ENCODE measurements at regions not wholly inside any gene's neighbourhood (a gene's known extent, or its start where the extent isn't known, plus 50 kb on each side); places are given as distances from the start of the nearest gene placed in this dataset.

- Histone ChIP-seq H3K36me3 (no peaks in the 10 kb centered on the region), H3K9me3 (peaks cover 0 to 4% (median 0%) of the 10 kb centered on the region in 4 donors), H3K27ac (no peak overlapping the region), H3K4me3 (no peak overlapping the region), H3K4me1 (peaks cover 0 to 10% (median 0%) of the 10 kb centered on the region in 4 donors), H3K27me3 (no peaks in the 10 kb centered on the region)
- no peak for TF ChIP-seq CTCF (IDR thresholded peaks at IDR 0.05)
- no peak for TF ChIP-seq POLR2A (IDR thresholded peaks at IDR 0.05)
- peak in 1 of 3 donors; percentile 24 for DNase-seq
These were observed 80.8 kb upstream of the ANO1 start for GRCh38 chr11:69997352-69997751.

GRCh38 chr11:69999721-70000120 is 78.4 kb upstream of the ANO1 start:
- no peak for DNase-seq
- Histone ChIP-seq H3K36me3 (no peaks in the 10 kb centered on the region), H3K27me3 (no peaks in the 10 kb centered on the region), H3K27ac (no peak overlapping the region), H3K4me1 (no peaks in the 10 kb centered on the region), H3K9me3 (peaks cover 0 to 4% (median 0%) of the 10 kb centered on the region in 4 donors), H3K4me3 (no peak overlapping the region)
- no peak for TF ChIP-seq POLR2A (IDR thresholded peaks at IDR 0.05)

GRCh38 chr11:70000228-70000627 is 77.9 kb upstream of the ANO1 start:
- Histone ChIP-seq H3K4me1 (no peaks in the 10 kb centered on the region), H3K36me3 (no peaks in the 10 kb centered on the region), H3K27me3 (no peaks in the 10 kb centered on the region), H3K9me3 (no peaks in the 10 kb centered on the region), H3K27ac (no peak overlapping the region), H3K4me3 (no peak overlapping the region)
- no peak for TF ChIP-seq CTCF (IDR thresholded peaks at IDR 0.05)
- TF ChIP-seq POLR2A (IDR thresholded peaks at IDR 0.05), result no peak
- no peak for DNase-seq

GRCh38 chr11:70001246-70001645 is 76.9 kb upstream of the ANO1 start:
- Histone ChIP-seq H3K4me3 (no peak overlapping the region), H3K27ac (no peak overlapping the region), H3K4me1 (no peaks in the 10 kb centered on the region), H3K36me3 (no peaks in the 10 kb centered on the region), H3K9me3 (no peaks in the 10 kb centered on the region), H3K27me3 (no peaks in the 10 kb centered on the region)
- DNase-seq, result no peak
- TF ChIP-seq CTCF (IDR thresholded peaks at IDR 0.05), result no peak
- TF ChIP-seq POLR2A (IDR thresholded peaks at IDR 0.05), result no peak

GRCh38 chr11:70002433-70002832 is 75.7 kb upstream of the ANO1 start:
- Histone ChIP-seq H3K27ac (no peak overlapping the region), H3K9me3 (no peaks in the 10 kb centered on the region), H3K4me3 (no peak overlapping the region), H3K4me1 (no peaks in the 10 kb centered on the region), H3K36me3 (no peaks in the 10 kb centered on the region), H3K27me3 (no peaks in the 10 kb centered on the region)
- no peak for TF ChIP-seq POLR2A (IDR thresholded peaks at IDR 0.05)
- TF ChIP-seq CTCF (IDR thresholded peaks at IDR 0.05), result no peak
- DNase-seq, result no peak

GRCh38 chr11:70005107-70005818 is 72.9 kb upstream of the ANO1 start:
- TF ChIP-seq POLR2A (IDR thresholded peaks at IDR 0.05) (no peak), CTCF (IDR thresholded peaks at IDR 0.05) (no peak)
- no peak overlapping the region for H3K4me3 ChIP-seq
- no peak for DNase-seq
- no peaks in the 10 kb centered on the region for H3K36me3 ChIP-seq
- H3K4me1 ChIP-seq, result no peaks in the 10 kb centered on the region
- no peaks in the 10 kb centered on the region for H3K27me3 ChIP-seq
- H3K9me3 ChIP-seq, result no peaks in the 10 kb centered on the region
- no peak overlapping the region for H3K27ac ChIP-seq
